H9 (cell line): ENCODE measurements at regions not wholly inside any gene's neighbourhood (a gene's known extent, or its start where the extent isn't known, plus 50 kb on each side); places are given as distances from the start of the nearest gene placed in this dataset.
"Not testable (repeated sequence)": the region's sequence is repeated elsewhere in the genome, so short reads cannot be mapped to it uniquely, and the experiment has no call there.

Experiments used
- DNase-seq: peaks from one replicate; pipeline ENCODE4 v3.0.0-alpha.2; 2017
- H2AFZ ChIP-seq: one replicate; pipeline ENCODE4 v1.6.1; 2013; ENCODE audit warnings: mild to moderate bottlenecking, low read length, control low read depth, moderate library complexity
- H2AK5ac ChIP-seq: 2 replicates; pipeline ENCODE4 v1.6.1; 2013; ENCODE audit warnings: low read length, control low read depth, mixed read lengths; ENCODE audit not compliant: insufficient read length
- H2BK120ac ChIP-seq: one replicate; pipeline ENCODE4 v1.6.1; 2013; ENCODE audit warnings: low read depth, mild to moderate bottlenecking, low read length, control low read depth, inconsistent platforms; ENCODE audit not compliant: poor library complexity, severe bottlenecking
- H2BK12ac ChIP-seq: 2 replicates; pipeline ENCODE4 v1.6.1; 2013; ENCODE audit warnings: low read length, control low read depth, mixed read lengths, low read depth; ENCODE audit not compliant: insufficient read length
- H2BK15ac ChIP-seq: 2 replicates; pipeline ENCODE4 v1.6.1; 2013; ENCODE audit warnings: low read depth, low read length, control low read depth
- H2BK20ac ChIP-seq: one replicate; pipeline ENCODE4 v1.6.1; 2013; ENCODE audit warnings: low read depth, mild to moderate bottlenecking, low read length, control low read depth, inconsistent platforms; ENCODE audit not compliant: poor library complexity, severe bottlenecking
- H2BK5ac ChIP-seq: 2 replicates; pipeline ENCODE4 v1.6.1; 2013; ENCODE audit warnings: low read length, control low read depth, mixed read lengths; ENCODE audit not compliant: insufficient read length
- H3K14ac ChIP-seq: 2 replicates; pipeline ENCODE4 v1.6.1; 2013; ENCODE audit warnings: low read length, control low read depth; ENCODE audit not compliant: insufficient read depth
- H3K18ac ChIP-seq: 2 replicates; pipeline ENCODE4 v1.6.1; 2013; ENCODE audit warnings: low read depth, mild to moderate bottlenecking, mixed read lengths, low read length, control low read depth; ENCODE audit not compliant: insufficient read length
- H3K23ac ChIP-seq: 2 replicates; pipeline ENCODE4 v1.6.1; 2013; ENCODE audit warnings: low read length, control low read depth, mixed read lengths, low read depth; ENCODE audit not compliant: insufficient read length
- H3K23me2 ChIP-seq: 2 replicates; pipeline ENCODE4 v1.6.1; 2013; ENCODE audit warnings: low read depth, mild to moderate bottlenecking, mixed read lengths, low read length, control low read depth; ENCODE audit not compliant: insufficient read length, poor library complexity, severe bottlenecking
- H3K27ac ChIP-seq: 2 replicates; pipeline ENCODE4 v1.5.1; 2013; ENCODE audit warnings: low read length, control low read depth, mixed read lengths, low read depth; ENCODE audit not compliant: insufficient read length
- H3K27me3 ChIP-seq: 2 replicates; pipeline ENCODE4 v1.6.1; 2013; ENCODE audit warnings: low read length, control low read depth, inconsistent platforms; ENCODE audit not compliant: insufficient read depth
- H3K4ac ChIP-seq: 2 replicates; pipeline ENCODE4 v1.6.1; 2013; ENCODE audit warnings: low read depth, mild to moderate bottlenecking, control low read depth, inconsistent platforms, low read length, moderate library complexity
- H3K4me1 ChIP-seq: 2 replicates; pipeline ENCODE4 v1.6.1; 2013; ENCODE audit warnings: low read length, control low read depth, inconsistent platforms; ENCODE audit not compliant: insufficient read depth
- H3K4me2 ChIP-seq: 2 replicates; pipeline ENCODE4 v1.6.1; 2013; ENCODE audit warnings: low read length, control low read depth, mixed read lengths; ENCODE audit not compliant: insufficient read length, insufficient read depth
- H3K56ac ChIP-seq: 2 replicates; pipeline ENCODE4 v1.6.1; 2013; ENCODE audit warnings: low read depth, mild to moderate bottlenecking, mixed read lengths, low read length, control low read depth; ENCODE audit not compliant: insufficient read length
- H3K79me1 ChIP-seq: 2 replicates; pipeline ENCODE4 v1.6.1; 2013; ENCODE audit warnings: low read depth, mild to moderate bottlenecking, moderate library complexity, low read length, control low read depth, inconsistent platforms; ENCODE audit not compliant: insufficient read depth, poor library complexity, severe bottlenecking
- H3K79me2 ChIP-seq: 2 replicates; pipeline ENCODE4 v1.6.1; 2013; ENCODE audit warnings: low read length, control low read depth, inconsistent platforms; ENCODE audit not compliant: insufficient read depth
- H3K9ac ChIP-seq: 2 replicates; pipeline ENCODE4 v1.6.1; 2013; ENCODE audit warnings: low read length, control low read depth, mixed read lengths; ENCODE audit not compliant: insufficient read length; ENCODE audit errors: extremely low read depth
- H3K9me3 ChIP-seq: one replicate; pipeline ENCODE4 v1.6.1; 2013; ENCODE audit warnings: low read depth, low read length, inconsistent platforms; ENCODE audit not compliant: control insufficient read depth
- H3T11ph ChIP-seq: one replicate; pipeline ENCODE4 v1.6.1; 2013; ENCODE audit warnings: mild to moderate bottlenecking, low read length, control low read depth, inconsistent platforms
- H4K20me1 ChIP-seq: one replicate; pipeline ENCODE4 v1.6.1; 2013; ENCODE audit not compliant: control insufficient read depth, insufficient read length, insufficient read depth
- H4K5ac ChIP-seq: 2 replicates; pipeline ENCODE4 v1.6.1; 2013; ENCODE audit warnings: low read depth, mild to moderate bottlenecking, mixed read lengths, low read length, control low read depth; ENCODE audit not compliant: insufficient read length
- H4K8ac ChIP-seq: replicated peaks from 2 replicates; pipeline ENCODE4 v1.6.1; 2013; ENCODE audit warnings: low read length, control low read depth, mixed read lengths, low read depth; ENCODE audit not compliant: insufficient read length
- H4K91ac ChIP-seq: 2 replicates; pipeline ENCODE4 v1.6.1; 2013; ENCODE audit warnings: low read depth, mild to moderate bottlenecking, moderate library complexity, mixed read lengths, low read length, control low read depth; ENCODE audit not compliant: insufficient read length
- H3K27ac Mint-ChIP-seq, 3 experiments: 2 replicates in 2 of 3; 3 replicates in 1 of 3; pipeline ENCODE4 v1.8.0; 2020 to 2021; ENCODE audit warnings: mixed read lengths in 3 of 3, mild to moderate bottlenecking in 1 of 3, moderate library complexity in 1 of 3
- H3K27me3 Mint-ChIP-seq: 2 replicates; pipeline ENCODE4 v1.8.0; 2021; ENCODE audit warnings: low read depth, mild to moderate bottlenecking, moderate library complexity, mixed read lengths
- H3K36me3 Mint-ChIP-seq, 3 experiments: 2 replicates in 2 of 3; 3 replicates in 1 of 3; pipeline ENCODE4 v1.8.0; 2020 to 2021; ENCODE audit warnings: low read depth in 3 of 3, mixed read lengths in 3 of 3; ENCODE audit not compliant: insufficient read depth in 1 of 3
- H3K4me1 Mint-ChIP-seq, 2 experiments: 2 replicates each; pipeline ENCODE4 v1.8.0; 2020; ENCODE audit warnings: mixed read lengths in 2 of 2
- H3K4me3 Mint-ChIP-seq, 2 experiments: 2 replicates in 1 of 2; 3 replicates in 1 of 2; pipeline ENCODE4 v1.8.0; 2020 to 2021; ENCODE audit warnings: mild to moderate bottlenecking in 2 of 2, mixed read lengths in 2 of 2, moderate library complexity in 1 of 2
- H3K9me3 Mint-ChIP-seq, 2 experiments: 2 replicates in 1 of 2; 3 replicates in 1 of 2; pipeline ENCODE4 v1.8.0; 2020; ENCODE audit warnings: mild to moderate bottlenecking in 2 of 2, mixed read lengths in 2 of 2, moderate library complexity in 1 of 2
- WGBS: extraction: QIAGEN DNeasy Blood & Tissue Kit; methylation state at CpG from one replicate; pipeline ENCODE4 v1.1.7; 2013; ENCODE audit warnings: missing lambda C conversion rate, low lambda C conversion rate, mixed read lengths; ENCODE audit not compliant: insufficient read length; ENCODE audit errors: extremely low coverage; 5-methylcytosine and 5-hydroxymethylcytosine counted together
- TF ChIP-seq, protein P1 (sequence below): fragments of 200-600 bp; sonication (generic); conservative IDR thresholded peaks from 3 replicates; pipeline ENCODE4 v1.8.0; 2021; ENCODE audit warnings: antibody characterized with exemption, mild to moderate bottlenecking

- no peak overlapping the region for H3K4ac ChIP-seq
- H2BK12ac ChIP-seq, result no peak overlapping the region
- no peaks in the 10 kb centered on the region for H3K27me3 Mint-ChIP-seq
- H4K5ac ChIP-seq, result no peak overlapping the region
- no peak for DNase-seq
- no peak overlapping the region for H4K91ac ChIP-seq
- no peaks in the 10 kb centered on the region for H3K36me3 Mint-ChIP-seq
- H3K4me3 Mint-ChIP-seq, result no peak overlapping the region
- no peak overlapping the region for H4K8ac ChIP-seq
- no peak overlapping the region for H2BK5ac ChIP-seq
- no peak overlapping the region for H3K18ac ChIP-seq
- no peaks in the 10 kb centered on the region for H3K79me1 ChIP-seq
- H3K4me2 ChIP-seq, result no peak overlapping the region
- H3K9me3 ChIP-seq, result no peaks in the 10 kb centered on the region
- no peak overlapping the region for H2BK15ac ChIP-seq
- H2BK20ac ChIP-seq, result no peak overlapping the region
- WGBS, result no CpG with 5 or more reads among the region's 1 CpG
- no peaks in the 10 kb centered on the region for H4K20me1 ChIP-seq
- no peak overlapping the region for H3K56ac ChIP-seq
- no peaks in the 10 kb centered on the region for H3K9me3 Mint-ChIP-seq
- no peak overlapping the region for H3T11ph ChIP-seq
- TF ChIP-seq, protein P1, sequence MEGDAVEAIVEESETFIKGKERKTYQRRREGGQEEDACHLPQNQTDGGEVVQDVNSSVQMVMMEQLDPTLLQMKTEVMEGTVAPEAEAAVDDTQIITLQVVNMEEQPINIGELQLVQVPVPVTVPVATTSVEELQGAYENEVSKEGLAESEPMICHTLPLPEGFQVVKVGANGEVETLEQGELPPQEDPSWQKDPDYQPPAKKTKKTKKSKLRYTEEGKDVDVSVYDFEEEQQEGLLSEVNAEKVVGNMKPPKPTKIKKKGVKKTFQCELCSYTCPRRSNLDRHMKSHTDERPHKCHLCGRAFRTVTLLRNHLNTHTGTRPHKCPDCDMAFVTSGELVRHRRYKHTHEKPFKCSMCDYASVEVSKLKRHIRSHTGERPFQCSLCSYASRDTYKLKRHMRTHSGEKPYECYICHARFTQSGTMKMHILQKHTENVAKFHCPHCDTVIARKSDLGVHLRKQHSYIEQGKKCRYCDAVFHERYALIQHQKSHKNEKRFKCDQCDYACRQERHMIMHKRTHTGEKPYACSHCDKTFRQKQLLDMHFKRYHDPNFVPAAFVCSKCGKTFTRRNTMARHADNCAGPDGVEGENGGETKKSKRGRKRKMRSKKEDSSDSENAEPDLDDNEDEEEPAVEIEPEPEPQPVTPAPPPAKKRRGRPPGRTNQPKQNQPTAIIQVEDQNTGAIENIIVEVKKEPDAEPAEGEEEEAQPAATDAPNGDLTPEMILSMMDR, result no peak
- H3K27ac Mint-ChIP-seq, result no peak overlapping the region
- no peak overlapping the region for H2BK120ac ChIP-seq
- no peak overlapping the region for H2AK5ac ChIP-seq
- no peaks in the 10 kb centered on the region for H3K27me3 ChIP-seq
- no peak overlapping the region for H3K23ac ChIP-seq
- peaks cover 17 to 25% of the 10 kb centered on the region in 2 experiments for H3K4me1 Mint-ChIP-seq
- no peak overlapping the region for H2AFZ ChIP-seq
- H3K9ac ChIP-seq, result no peak overlapping the region
- H3K4me1 ChIP-seq, result no peaks in the 10 kb centered on the region; the same call in 1 of the 2 replicates
- no peak overlapping the region for H3K14ac ChIP-seq
- no peak overlapping the region for H3K27ac ChIP-seq
- H3K79me2 ChIP-seq, result no peaks in the 10 kb centered on the region
- no peaks in the 10 kb centered on the region for H3K23me2 ChIP-seq
Measured at GRCh38 chr9:73444821-73445220, 293.2 kb downstream of the ANXA1 start.

DNA sequence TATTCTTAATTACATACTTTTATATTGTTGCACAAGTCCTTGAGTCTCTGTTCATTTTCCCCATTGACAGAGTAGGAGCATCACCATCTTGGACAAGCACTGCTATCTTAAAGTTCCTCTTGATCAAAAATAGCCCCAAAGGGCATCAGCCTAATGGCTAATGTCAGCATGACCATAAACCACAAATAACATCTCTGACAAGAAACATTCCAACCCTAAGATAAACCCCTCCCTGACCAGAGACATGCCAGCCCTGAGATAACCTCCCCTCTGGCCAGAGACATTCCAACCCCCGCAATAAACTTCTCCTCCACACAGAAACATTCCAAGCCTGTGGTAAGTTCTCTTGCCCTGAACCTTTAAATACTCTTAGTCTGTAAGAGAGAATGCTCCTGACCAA is 293.7 kb downstream of the ANXA1 start:
- H3K9ac ChIP-seq, H3K18ac ChIP-seq, H4K20me1 ChIP-seq, H3K27ac ChIP-seq, H3K27me3 Mint-ChIP-seq, H3K14ac ChIP-seq, H3K9me3 Mint-ChIP-seq, H3K36me3 Mint-ChIP-seq, H2BK15ac ChIP-seq, H3K4me1 ChIP-seq, H3K23ac ChIP-seq, H2BK20ac ChIP-seq, H2AK5ac ChIP-seq, H3K4ac ChIP-seq, H3K23me2 ChIP-seq, H4K8ac ChIP-seq, H2BK12ac ChIP-seq, H4K5ac ChIP-seq, H3K79me2 ChIP-seq, H3K56ac ChIP-seq, H3T11ph ChIP-seq, H3K79me1 ChIP-seq, H3K27me3 ChIP-seq, DNase-seq, H3K4me2 ChIP-seq, H2BK5ac ChIP-seq, H2BK120ac ChIP-seq, H3K9me3 ChIP-seq, H2AFZ ChIP-seq, H4K91ac ChIP-seq, H3K4me3 Mint-ChIP-seq: not testable (repeated sequence)
- H3K27ac Mint-ChIP-seq, result peak overlapping the region in 2 of 3 experiments; percentile 12 to 13; a peak in 1 of 7 replicates
- H3K4me1 Mint-ChIP-seq, result peaks cover 17 to 25% of the 10 kb centered on the region in 2 experiments
- no CpG with 5 or more reads among the region's 1 CpG for WGBS
